ENCODE measurements at regions not wholly inside any gene's neighbourhood (a gene's known extent, or its start where the extent isn't known, plus 50 kb on each side); places are given as distances from the start of the nearest gene placed in this dataset.

DNA sequence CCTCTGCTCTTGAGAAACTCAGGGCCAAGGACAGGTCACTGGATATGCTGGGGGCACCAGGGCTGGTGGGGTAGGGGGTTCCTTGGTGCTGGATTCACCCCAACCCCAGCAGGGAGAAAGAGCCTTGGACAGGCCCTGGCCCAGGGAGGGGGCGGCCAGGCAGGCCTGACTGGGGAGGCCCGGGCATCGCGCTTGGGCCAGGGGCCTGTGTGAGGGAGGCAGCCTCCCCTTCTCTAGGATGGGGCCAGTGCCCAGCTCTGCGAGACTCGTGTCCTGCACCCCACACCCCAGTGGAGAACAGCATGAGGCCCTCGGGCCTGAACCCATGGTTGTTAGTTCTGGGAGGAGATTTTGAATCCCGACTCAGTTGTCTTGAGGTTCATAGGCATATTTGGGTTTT lies 217.1 kb downstream of the ZNF248 start:
- Histone ChIP-seq H3K27me3 (ENCODE audit: control insufficient read depth, insufficient read depth, low read length) (no peaks in the 10 kb centered on the region), H3K9ac (ENCODE audit: low read length) (no peak overlapping the region), H3K4me1 (ENCODE audit: control insufficient read depth, insufficient read depth, low read length) (no peaks in the 10 kb centered on the region), H3K4me3 (ENCODE audit: low read depth, low read length) (no peak overlapping the region), H3K9me3 (ENCODE audit: control insufficient read depth, insufficient read depth, low read depth, low read length) (peaks cover 59% of the 10 kb centered on the region), H3K27ac (ENCODE audit: low read depth, low read length) (no peak overlapping the region), H3K36me3 (ENCODE audit: control insufficient read depth, insufficient read depth, low read length) (no peaks in the 10 kb centered on the region)

DNA sequence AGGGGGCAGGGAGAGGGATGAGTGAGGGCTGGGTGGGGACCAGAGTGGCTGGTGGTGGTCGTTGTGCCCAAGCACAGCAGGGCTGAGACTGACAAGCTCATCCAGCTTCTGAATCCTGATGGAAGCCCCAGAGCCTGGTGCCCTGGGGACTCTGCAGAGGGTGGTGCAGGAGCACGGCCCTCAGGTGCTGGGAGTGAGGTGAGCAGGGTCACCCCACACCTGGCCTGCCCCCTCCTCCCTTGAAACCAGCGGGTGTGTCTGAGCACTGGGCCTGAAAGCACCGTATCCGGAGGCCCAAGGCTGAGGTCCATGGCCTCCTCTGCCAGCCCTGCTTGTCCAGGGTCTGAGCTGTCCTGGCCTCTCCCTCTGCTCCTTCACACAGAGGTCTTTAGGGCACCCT lies 218.2 kb downstream of the ZNF248 start:
- H3K27ac ChIP-seq (ENCODE audit: low read depth, low read length), result no peak overlapping the region
- H3K9ac ChIP-seq (ENCODE audit: low read length), result no peak overlapping the region
- no peak overlapping the region for H3K4me3 ChIP-seq (ENCODE audit: low read depth, low read length)
- H3K27me3 ChIP-seq (ENCODE audit: control insufficient read depth, insufficient read depth, low read length), result no peaks in the 10 kb centered on the region
- H3K4me1 ChIP-seq (ENCODE audit: control insufficient read depth, insufficient read depth, low read length), result no peaks in the 10 kb centered on the region
- no peaks in the 10 kb centered on the region for H3K36me3 ChIP-seq (ENCODE audit: control insufficient read depth, insufficient read depth, low read length)
- peaks cover 68% of the 10 kb centered on the region for H3K9me3 ChIP-seq (ENCODE audit: control insufficient read depth, insufficient read depth, low read depth, low read length)

DNA sequence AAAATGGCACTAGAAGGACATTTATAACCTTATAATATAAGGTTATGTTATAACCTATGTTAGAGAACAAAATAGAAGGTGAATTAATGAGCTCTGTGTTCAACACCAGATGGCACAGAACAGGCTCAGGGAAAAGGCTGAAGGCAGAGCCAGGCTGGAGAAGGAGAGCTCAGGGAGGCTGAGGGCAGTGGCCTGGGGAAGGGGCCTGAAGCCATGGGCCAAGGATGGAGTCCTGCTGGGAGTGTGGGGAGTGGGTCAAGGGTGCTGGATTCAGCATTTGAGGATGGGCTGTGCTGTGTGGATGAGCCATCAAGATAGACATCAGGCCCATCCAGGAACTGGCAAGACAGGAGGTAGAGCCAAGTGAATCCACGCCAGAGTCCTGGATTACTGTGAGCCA lies 218.8 kb downstream of the ZNF248 start:
- H3K4me3 ChIP-seq (ENCODE audit: low read depth, low read length), result no peak overlapping the region
- no peaks in the 10 kb centered on the region for H3K36me3 ChIP-seq (ENCODE audit: control insufficient read depth, insufficient read depth, low read length)
- no peak overlapping the region for H3K27ac ChIP-seq (ENCODE audit: low read depth, low read length)
- H3K4me1 ChIP-seq (ENCODE audit: control insufficient read depth, insufficient read depth, low read length), result no peaks in the 10 kb centered on the region
- peaks cover 75% of the 10 kb centered on the region for H3K9me3 ChIP-seq (ENCODE audit: control insufficient read depth, insufficient read depth, low read depth, low read length)
- no peak overlapping the region for H3K9ac ChIP-seq (ENCODE audit: low read length)
- H3K27me3 ChIP-seq (ENCODE audit: control insufficient read depth, insufficient read depth, low read length), result no peaks in the 10 kb centered on the region

DNA sequence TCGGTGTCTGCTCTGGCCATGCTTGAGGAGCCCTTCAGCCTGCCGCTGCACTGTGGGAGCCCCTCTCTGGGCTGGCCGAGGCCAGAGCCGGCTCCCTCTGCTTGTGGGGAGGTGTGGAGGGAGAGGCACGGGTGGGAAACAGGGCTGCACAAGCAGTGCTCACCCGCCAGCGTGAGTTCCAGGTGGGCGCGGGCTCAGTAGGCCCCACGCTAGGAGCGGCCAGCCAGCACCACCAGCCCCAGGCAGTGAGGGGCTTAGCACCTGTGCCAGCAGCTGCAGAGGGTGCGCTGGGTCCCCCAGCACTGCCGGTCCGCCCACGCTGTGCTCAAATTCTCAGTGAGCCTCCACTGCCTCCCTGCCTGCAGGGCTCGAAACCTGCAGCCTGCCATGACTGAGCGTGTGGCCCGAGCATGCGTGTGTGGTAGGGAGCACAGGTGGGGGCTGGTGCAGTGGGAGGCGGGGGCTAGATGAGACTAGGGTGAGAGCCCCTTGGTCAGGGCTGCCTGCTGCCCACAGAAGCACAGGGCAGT lies 223.0 kb downstream of the ZNF248 start:
- H3K27ac ChIP-seq (ENCODE audit: low read depth, low read length), result no peak overlapping the region
- H3K9me3 ChIP-seq (ENCODE audit: control insufficient read depth, insufficient read depth, low read depth, low read length), result peaks cover 65% of the 10 kb centered on the region
- H3K27me3 ChIP-seq (ENCODE audit: control insufficient read depth, insufficient read depth, low read length), result no peaks in the 10 kb centered on the region
- no peak overlapping the region for H3K9ac ChIP-seq (ENCODE audit: low read length)
- H3K4me1 ChIP-seq (ENCODE audit: control insufficient read depth, insufficient read depth, low read length), result no peaks in the 10 kb centered on the region
- no peak overlapping the region for H3K4me3 ChIP-seq (ENCODE audit: low read depth, low read length)
- no peaks in the 10 kb centered on the region for H3K36me3 ChIP-seq (ENCODE audit: control insufficient read depth, insufficient read depth, low read length)

DNA sequence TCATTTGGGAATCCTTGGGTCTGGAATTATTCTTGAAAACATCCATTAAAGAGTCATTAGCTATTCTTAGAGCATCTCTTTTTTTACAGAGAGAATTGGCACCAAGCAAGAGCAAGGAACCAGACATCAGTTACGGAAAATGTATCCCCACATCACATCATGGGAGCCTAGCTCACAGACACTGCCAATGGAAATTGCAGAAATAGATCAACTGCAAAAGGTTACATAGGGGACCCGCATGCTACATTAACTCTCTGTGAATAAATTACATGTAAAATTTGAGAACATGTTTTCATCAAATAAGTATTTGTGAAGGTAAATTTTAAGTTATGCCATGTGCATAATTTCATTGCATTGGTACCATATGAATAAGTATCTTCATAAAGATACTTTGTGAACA lies 224.8 kb downstream of the ZNF248 start:
- no peaks in the 10 kb centered on the region for H3K36me3 ChIP-seq (ENCODE audit: control insufficient read depth, insufficient read depth, low read length)
- no peak overlapping the region for H3K27ac ChIP-seq (ENCODE audit: low read depth, low read length)
- no peak overlapping the region for H3K9ac ChIP-seq (ENCODE audit: low read length)
- no peaks in the 10 kb centered on the region for H3K4me1 ChIP-seq (ENCODE audit: control insufficient read depth, insufficient read depth, low read length)
- H3K9me3 ChIP-seq (ENCODE audit: control insufficient read depth, insufficient read depth, low read depth, low read length), result peaks cover 53% of the 10 kb centered on the region
- no peaks in the 10 kb centered on the region for H3K27me3 ChIP-seq (ENCODE audit: control insufficient read depth, insufficient read depth, low read length)
- no peak overlapping the region for H3K4me3 ChIP-seq (ENCODE audit: low read depth, low read length)

DNA sequence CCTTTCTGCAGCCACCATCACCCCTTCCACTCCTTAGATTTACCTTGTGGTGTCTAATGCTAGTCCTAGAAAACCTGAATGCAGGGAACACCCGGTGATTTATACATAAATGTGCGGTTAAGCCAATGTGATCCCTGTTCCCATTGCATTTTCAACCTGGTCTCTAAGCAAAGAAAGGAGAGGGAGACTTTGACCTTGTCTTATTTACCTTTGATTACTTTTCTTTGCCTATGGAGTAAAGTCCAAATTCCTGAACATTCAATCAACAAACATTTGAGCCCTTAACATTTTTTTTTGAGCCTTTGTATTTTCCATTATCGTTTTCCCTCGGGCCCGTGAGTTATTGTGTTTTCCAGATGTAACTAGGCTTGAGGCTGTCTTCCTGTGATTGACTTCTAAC lies 233.9 kb downstream of the ZNF248 start:
- no peaks in the 10 kb centered on the region for H3K36me3 ChIP-seq (ENCODE audit: control insufficient read depth, insufficient read depth, low read length)
- H3K27ac ChIP-seq (ENCODE audit: low read depth, low read length), result no peak overlapping the region
- H3K4me3 ChIP-seq (ENCODE audit: low read depth, low read length), result no peak overlapping the region
- H3K9me3 ChIP-seq (ENCODE audit: control insufficient read depth, insufficient read depth, low read depth, low read length), result peaks cover 58% of the 10 kb centered on the region; the same call in 1 of the 2 replicates
- H3K9ac ChIP-seq (ENCODE audit: low read length), result no peak overlapping the region
- H3K27me3 ChIP-seq (ENCODE audit: control insufficient read depth, insufficient read depth, low read length), result no peaks in the 10 kb centered on the region
- no peaks in the 10 kb centered on the region for H3K4me1 ChIP-seq (ENCODE audit: control insufficient read depth, insufficient read depth, low read length)

DNA sequence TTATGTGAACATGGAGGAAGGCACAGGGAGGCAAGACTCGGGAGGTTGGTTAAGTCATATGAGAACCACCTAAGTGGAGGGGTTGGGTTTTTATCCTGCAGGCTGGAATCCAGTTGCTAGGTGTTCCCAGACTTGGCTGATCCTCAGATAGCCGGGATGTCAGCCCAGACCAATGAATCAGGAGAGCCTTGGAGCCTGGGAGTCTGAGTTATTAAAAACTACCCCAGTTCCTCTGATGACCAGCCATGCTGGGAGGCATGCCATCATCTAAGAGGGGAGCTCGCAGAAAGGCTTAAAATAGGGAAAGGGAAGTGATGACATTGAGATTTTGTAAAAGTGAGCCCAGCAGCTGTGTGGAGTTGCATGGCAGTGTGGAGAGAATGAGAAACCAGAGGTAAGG lies 238.1 kb downstream of the ZNF248 start:
- no peaks in the 10 kb centered on the region for H3K4me1 ChIP-seq (ENCODE audit: control insufficient read depth, insufficient read depth, low read length)
- no peak overlapping the region for H3K27ac ChIP-seq (ENCODE audit: low read depth, low read length)
- no peaks in the 10 kb centered on the region for H3K36me3 ChIP-seq (ENCODE audit: control insufficient read depth, insufficient read depth, low read length)
- H3K9me3 ChIP-seq (ENCODE audit: control insufficient read depth, insufficient read depth, low read depth, low read length), result peaks cover 71% of the 10 kb centered on the region; the same call in 1 of the 2 replicates
- no peak overlapping the region for H3K4me3 ChIP-seq (ENCODE audit: low read depth, low read length)
- no peak overlapping the region for H3K9ac ChIP-seq (ENCODE audit: low read length)
- H3K27me3 ChIP-seq (ENCODE audit: control insufficient read depth, insufficient read depth, low read length), result no peaks in the 10 kb centered on the region

DNA sequence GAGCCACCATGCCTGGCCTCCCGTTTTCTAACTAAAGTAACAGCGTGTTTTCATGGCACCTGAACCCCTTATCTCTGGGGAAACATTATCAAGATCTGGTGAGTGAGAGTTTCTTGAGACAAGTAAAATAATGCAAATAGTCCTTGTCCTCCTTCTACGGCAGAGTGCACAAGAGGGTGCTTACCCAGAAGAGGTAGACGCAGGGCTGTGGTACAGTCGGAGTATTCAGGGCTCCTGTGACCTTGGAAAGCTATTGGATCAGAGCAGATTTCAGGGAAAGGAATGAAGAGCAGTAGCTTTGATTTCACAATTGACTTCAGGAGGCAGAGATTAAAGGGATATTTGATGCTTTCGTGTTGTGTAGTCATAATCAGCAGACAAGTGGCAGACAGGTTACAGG lies 269.1 kb downstream of the ZNF248 start:
- H3K36me3 ChIP-seq (ENCODE audit: control insufficient read depth, insufficient read depth, low read length), result no peaks in the 10 kb centered on the region
- no peak overlapping the region for H3K4me3 ChIP-seq (ENCODE audit: low read depth, low read length)
- no peak overlapping the region for H3K9ac ChIP-seq (ENCODE audit: low read length)
- H3K4me1 ChIP-seq (ENCODE audit: control insufficient read depth, insufficient read depth, low read length), result no peaks in the 10 kb centered on the region
- no peaks in the 10 kb centered on the region for H3K27me3 ChIP-seq (ENCODE audit: control insufficient read depth, insufficient read depth, low read length)
- peaks cover 44% of the 10 kb centered on the region; the same call in 1 of the 2 replicates for H3K9me3 ChIP-seq (ENCODE audit: control insufficient read depth, insufficient read depth, low read depth, low read length)
- no peak overlapping the region for H3K27ac ChIP-seq (ENCODE audit: low read depth, low read length)

DNA sequence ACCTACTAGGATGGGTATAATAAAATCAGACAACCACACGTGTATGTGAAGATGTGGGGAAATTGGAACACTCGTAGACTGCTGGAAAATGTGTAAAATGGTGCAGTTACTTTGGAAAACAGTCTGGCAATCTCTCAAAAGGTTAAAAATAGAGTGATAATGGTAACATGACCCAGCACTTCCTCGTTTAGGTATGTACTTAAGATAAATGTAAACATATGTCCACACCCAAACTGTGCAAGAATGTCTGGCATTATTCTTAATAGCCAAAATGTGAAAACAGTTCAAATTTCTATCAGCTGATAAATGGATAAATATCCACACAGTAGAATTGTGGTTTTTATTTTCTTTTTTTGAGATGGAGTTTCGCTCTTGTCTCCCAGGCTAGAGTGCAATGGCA lies 272.8 kb downstream of the ZNF248 start:
- Histone ChIP-seq H3K4me3 (ENCODE audit: low read depth, low read length) (no peak overlapping the region), H3K9me3 (ENCODE audit: control insufficient read depth, insufficient read depth, low read depth, low read length) (peaks cover 32% of the 10 kb centered on the region; the same call in 1 of the 2 replicates), H3K9ac (ENCODE audit: low read length) (no peak overlapping the region), H3K27ac (ENCODE audit: low read depth, low read length) (no peak overlapping the region), H3K27me3 (ENCODE audit: control insufficient read depth, insufficient read depth, low read length) (no peaks in the 10 kb centered on the region), H3K4me1 (ENCODE audit: control insufficient read depth, insufficient read depth, low read length) (no peaks in the 10 kb centered on the region), H3K36me3 (ENCODE audit: control insufficient read depth, insufficient read depth, low read length) (no peaks in the 10 kb centered on the region)

DNA sequence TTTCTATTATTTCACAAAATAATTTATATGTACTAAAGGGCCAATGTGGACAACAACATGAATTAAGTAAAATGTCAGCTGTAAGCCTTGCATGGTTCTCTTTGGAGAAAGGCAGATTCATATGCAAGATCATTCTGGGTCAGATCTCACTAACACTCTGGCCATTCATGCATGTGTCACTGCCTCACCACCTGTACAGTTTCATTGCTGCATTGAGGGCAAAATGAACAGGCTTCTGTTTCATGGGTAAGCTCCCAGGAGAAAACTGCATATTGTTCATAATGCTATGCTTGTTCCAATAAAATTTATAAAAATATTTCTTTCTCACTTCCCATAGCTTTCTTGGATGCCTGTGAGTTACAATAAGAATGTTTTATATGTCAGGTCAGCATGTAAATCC lies 275.2 kb downstream of the ZNF248 start:
- no peaks in the 10 kb centered on the region for H3K4me1 ChIP-seq (ENCODE audit: control insufficient read depth, insufficient read depth, low read length)
- no peak overlapping the region for H3K4me3 ChIP-seq (ENCODE audit: low read depth, low read length)
- no peaks in the 10 kb centered on the region for H3K36me3 ChIP-seq (ENCODE audit: control insufficient read depth, insufficient read depth, low read length)
- H3K9me3 ChIP-seq (ENCODE audit: control insufficient read depth, insufficient read depth, low read depth, low read length), result peaks cover 26% of the 10 kb centered on the region; the same call in 1 of the 2 replicates
- no peak overlapping the region for H3K9ac ChIP-seq (ENCODE audit: low read length)
- no peaks in the 10 kb centered on the region for H3K27me3 ChIP-seq (ENCODE audit: control insufficient read depth, insufficient read depth, low read length)
- no peak overlapping the region for H3K27ac ChIP-seq (ENCODE audit: low read depth, low read length)

DNA sequence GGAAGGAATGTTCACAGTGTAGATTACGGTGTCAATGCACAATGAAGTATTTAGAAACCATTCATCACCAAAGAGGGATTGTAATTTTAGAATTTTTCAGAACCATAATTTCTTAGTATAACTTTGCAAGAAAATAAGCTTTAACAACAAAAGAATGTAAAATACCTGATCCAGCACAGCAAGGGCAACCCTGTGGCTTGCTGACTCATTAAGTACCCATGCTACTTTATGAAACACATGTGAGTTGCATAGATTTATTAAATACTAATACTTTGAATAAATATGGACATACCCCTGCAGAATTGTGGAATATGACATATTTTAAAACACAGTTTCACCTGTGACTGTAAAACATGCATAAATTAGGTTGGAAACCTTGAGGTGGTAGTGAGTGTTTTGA lies 281.3 kb downstream of the ZNF248 start:
- Histone ChIP-seq H3K4me1 (ENCODE audit: control insufficient read depth, insufficient read depth, low read length) (no peaks in the 10 kb centered on the region), H3K4me3 (ENCODE audit: low read depth, low read length) (no peak overlapping the region), H3K9me3 (ENCODE audit: control insufficient read depth, insufficient read depth, low read depth, low read length) (peaks cover 55% of the 10 kb centered on the region; the same call in 1 of the 2 replicates), H3K27ac (ENCODE audit: low read depth, low read length) (no peak overlapping the region), H3K36me3 (ENCODE audit: control insufficient read depth, insufficient read depth, low read length) (no peaks in the 10 kb centered on the region), H3K9ac (ENCODE audit: low read length) (no peak overlapping the region), H3K27me3 (ENCODE audit: control insufficient read depth, insufficient read depth, low read length) (no peaks in the 10 kb centered on the region)

DNA sequence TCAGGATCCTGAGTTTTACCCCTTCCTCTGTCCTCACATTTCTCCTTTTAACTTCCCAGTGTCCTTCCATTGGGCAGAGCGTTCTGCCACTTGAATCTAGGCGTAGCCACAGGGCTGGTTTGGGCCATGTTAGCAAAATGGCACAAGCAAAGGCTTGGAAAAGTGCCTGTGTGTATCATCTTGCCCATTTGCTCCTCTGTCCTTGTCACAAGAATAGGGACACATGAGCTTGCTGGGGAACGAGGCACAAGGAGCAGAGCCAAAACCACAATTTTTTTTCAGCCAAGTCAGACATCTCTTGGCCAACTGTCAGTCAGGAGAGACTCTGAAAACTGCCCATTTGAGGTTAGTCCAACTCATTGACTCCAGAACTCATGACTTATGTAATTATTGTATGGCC lies 285.2 kb downstream of the ZNF248 start:
- Histone ChIP-seq H3K27me3 (ENCODE audit: control insufficient read depth, insufficient read depth, low read length) (no peaks in the 10 kb centered on the region), H3K9ac (ENCODE audit: low read length) (no peak overlapping the region), H3K4me3 (ENCODE audit: low read depth, low read length) (no peak overlapping the region), H3K4me1 (ENCODE audit: control insufficient read depth, insufficient read depth, low read length) (no peaks in the 10 kb centered on the region), H3K27ac (ENCODE audit: low read depth, low read length) (no peak overlapping the region), H3K36me3 (ENCODE audit: control insufficient read depth, insufficient read depth, low read length) (no peaks in the 10 kb centered on the region), H3K9me3 (ENCODE audit: control insufficient read depth, insufficient read depth, low read depth, low read length) (peaks cover 50% of the 10 kb centered on the region; the same call in 1 of the 2 replicates)

Data from HUES6 (cell line).